RWPE1 (cell line): ENCODE measurements at regions not wholly inside any gene's neighbourhood (a gene's known extent, or its start where the extent isn't known, plus 50 kb on each side); places are given as distances from the start of the nearest gene placed in this dataset.

Source experiments
- CTCF ChIA-PET: fragments of 350-600 bp; sonication (Branson Sonifier 250); formaldehyde crosslinking; extraction: SDS; loops from one replicate; lab custom pipeline; 2021; lab: Yijun Ruan, JAX
- POLR2A ChIA-PET: fragments of 400-600 bp; formaldehyde crosslinking; extraction: SDS; loops from one replicate; lab custom pipeline; 2020; ENCODE audit warnings: antibody characterized with exemption; ENCODE audit not compliant: low non-redundant PET; lab: Yijun Ruan, JAX
- DNase-seq: peaks from one replicate; pipeline ENCODE4 v3.0.0; 2012; ENCODE audit warnings: low spot score
- H3K27ac ChIP-seq: fragments of 450-650 bp; 2 replicates; pipeline ENCODE4 v1.5.1; 2017
- CTCF ChIP-seq: fragments of 450-650 bp; conservative IDR thresholded peaks from 2 replicates; pipeline ENCODE4 v1.5.1; 2017; ENCODE audit warnings: low read depth, mild to moderate bottlenecking

GRCh38 chr4:81963015-81963762 lies 410.6 kb downstream of the HNRNPD start:
- ChIA-PET POLR2A (no interaction called here), CTCF (no interaction called here)
- no peak for DNase-seq
- TF ChIP-seq CTCF, result no peak
- H3K27ac ChIP-seq, result no peak overlapping the region

- ChIA-PET CTCF (no interaction called here), POLR2A (no interaction called here)
- no peak overlapping the region for H3K27ac ChIP-seq
- no peak for TF ChIP-seq CTCF
- DNase-seq, result no peak
Observed at GRCh38 chr4:81960961-81961360, 412.8 kb downstream of the HNRNPD start.

DNA sequence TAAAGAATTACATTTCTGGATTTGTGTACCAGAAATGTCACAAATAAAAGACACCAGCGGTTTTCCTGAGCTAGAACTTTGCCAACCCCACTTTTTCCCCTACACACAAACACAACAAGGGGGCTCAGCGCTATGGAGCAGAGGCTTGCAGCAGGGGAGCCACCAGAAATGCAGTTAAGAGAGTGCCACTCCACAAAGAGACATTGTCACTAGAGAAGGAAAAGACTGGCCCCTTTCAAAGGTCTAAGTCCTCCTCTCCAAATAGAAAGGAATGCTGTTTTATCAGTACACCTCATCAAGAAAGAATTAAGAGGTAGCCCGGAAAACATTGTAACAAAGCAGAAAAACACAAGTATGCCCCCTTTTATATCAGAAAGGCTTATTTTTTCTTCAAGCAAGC lies 419.5 kb downstream of the HNRNPD start:
- H3K27ac ChIP-seq, result no peak overlapping the region
- no peak for TF ChIP-seq CTCF
- no peak for DNase-seq
- ChIA-PET POLR2A (no interaction called here), CTCF (no interaction called here)

GRCh38 chr4:81951891-81952455 lies 421.8 kb downstream of the HNRNPD start:
- ChIA-PET POLR2A (no interaction called here), CTCF (interaction anchor here (0.6 to 1.2 kb wide), 3 partner anchors 24 to 334 kb away, joined by 3 read pairs; no protein-coding TSS in a partner anchor)
- TF ChIP-seq CTCF, result no peak
- no peak for DNase-seq
- H3K27ac ChIP-seq, result no peak overlapping the region

DNA sequence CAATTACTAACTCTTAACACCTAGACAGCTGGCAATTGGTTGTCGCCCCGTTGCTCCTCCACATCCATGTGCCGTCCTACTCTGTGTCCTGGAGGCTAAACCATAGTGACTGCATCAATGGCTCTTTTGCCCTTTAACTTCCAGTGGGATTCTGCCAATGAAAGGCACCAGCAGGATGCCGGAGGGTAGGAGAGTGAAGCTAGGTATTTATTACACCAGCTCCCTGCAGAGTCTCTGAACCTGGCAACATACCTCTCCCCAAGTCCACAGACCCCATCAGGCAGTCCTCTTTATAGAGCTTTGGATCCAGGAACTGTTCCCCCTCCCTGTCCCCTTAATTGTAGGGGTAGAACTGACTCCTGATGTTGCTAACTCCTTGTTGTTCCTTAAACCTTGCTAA lies 426.8 kb downstream of the HNRNPD start:
- no peak for DNase-seq

More for the DNA sequence above, 426.8 kb downstream of the HNRNPD start:
- ChIA-PET POLR2A (no interaction called here), CTCF (no interaction called here)
- TF ChIP-seq CTCF, result no peak
- H3K27ac ChIP-seq, result no peak overlapping the region
